ENCODE measurements at regions not wholly inside any gene's neighbourhood (a gene's known extent, or its start where the extent isn't known, plus 50 kb on each side); places are given as distances from the start of the nearest gene placed in this dataset.
A peak's percentile ranks its signal among the peaks of the same experiment; 100 is the strongest.

- H3K27me3 ChIP-seq = no peaks in the 10 kb centered on the region
- WGBS = 65% methylated on average over 2 of the region's 2 CpGs
- TF ChIP-seq CTCF (IDR thresholded peaks at IDR 0.05) = no peak
- no peak for TF ChIP-seq POLR2A (IDR thresholded peaks at IDR 0.05; ENCODE audit: low read depth)
- no peak for TF ChIP-seq EP300 (IDR thresholded peaks at IDR 0.05)
- TF ChIP-seq POLR2AphosphoS5 (IDR thresholded peaks at IDR 0.05) = peak in 1 of 2 donors; percentile 17
- H3K27ac ChIP-seq (replicated peaks in 1 of 4) = peak overlapping the region; percentile 13 to 66 (median 30)
- H3K36me3 ChIP-seq = no peaks in the 10 kb centered on the region
- peaks cover 0 to 7% (median under 1%) of the 10 kb centered on the region in 4 donors for H3K4me1 ChIP-seq
- no peak overlapping the region for H3K4me3 ChIP-seq
- intact Hi-C loops (cut with DNase I) = no loop called here
- peaks cover 0 to 20% (median 0%) of the 10 kb centered on the region in 4 donors for H3K9me3 ChIP-seq
- no peak for DNase-seq (ENCODE audit: extremely low spot score)
Measured at GRCh38 chr1:82492159-82492558, 691.4 kb downstream of the ADGRL2 start.

GRCh38 chr1:82491301-82492048 lies 690.7 kb downstream of the ADGRL2 start:
- 45% methylated on average over 2 of the region's 2 CpGs for WGBS
- DNase-seq (ENCODE audit: extremely low spot score) = no peak
- TF ChIP-seq CTCF (IDR thresholded peaks at IDR 0.05) (no peak), POLR2AphosphoS5 (IDR thresholded peaks at IDR 0.05) (no peak), EP300 (IDR thresholded peaks at IDR 0.05) (no peak), POLR2A (IDR thresholded peaks at IDR 0.05; ENCODE audit: low read depth) (no peak)
- Histone ChIP-seq H3K9me3 (peaks cover 0 to 18% (median 0%) of the 10 kb centered on the region in 4 donors), H3K27ac (replicated peaks in 1 of 4) (peak overlapping the region; percentile 16 to 66 (median 42)), H3K27me3 (no peaks in the 10 kb centered on the region), H3K36me3 (no peaks in the 10 kb centered on the region), H3K4me3 (no peak overlapping the region), H3K4me1 (peaks cover 0 to 8% (median 6%) of the 10 kb centered on the region in 4 donors)
- intact Hi-C loops (cut with DNase I) = no loop called here

- TF ChIP-seq CTCF (IDR thresholded peaks at IDR 0.05) (no peak), EP300 (IDR thresholded peaks at IDR 0.05) (no peak), POLR2A (IDR thresholded peaks at IDR 0.05; ENCODE audit: low read depth) (no peak)
- intact Hi-C loops (cut with DNase I) = no loop called here
- Histone ChIP-seq H3K27ac (replicated peaks in 1 of 4) (no peak overlapping the region), H3K27me3 (no peaks in the 10 kb centered on the region), H3K4me3 (no peak overlapping the region), H3K36me3 (no peaks in the 10 kb centered on the region), H3K9me3 (no peaks in the 10 kb centered on the region), H3K4me1 (peaks cover 0 to 20% (median 15%) of the 10 kb centered on the region in 4 donors)
- no peak for DNase-seq (ENCODE audit: extremely low spot score)
- WGBS = 88% methylated on average over 3 of the region's 3 CpGs
Measured at GRCh38 chr1:82487778-82488177, 687.0 kb downstream of the ADGRL2 start.

GRCh38 chr1:82486969-82487368 lies 686.2 kb downstream of the ADGRL2 start:
- H3K27ac ChIP-seq (replicated peaks in 1 of 4) = no peak overlapping the region
- DNase-seq (ENCODE audit: extremely low spot score) = no peak
- intact Hi-C loops (cut with DNase I) = no loop called here

More at GRCh38 chr1:82486969-82487368, 686.2 kb downstream of the ADGRL2 start:
- TF ChIP-seq POLR2AphosphoS5 (IDR thresholded peaks at IDR 0.05) (no peak), POLR2A (IDR thresholded peaks at IDR 0.05; ENCODE audit: low read depth) (no peak), CTCF (IDR thresholded peaks at IDR 0.05) (no peak), EP300 (IDR thresholded peaks at IDR 0.05) (no peak)
- Histone ChIP-seq H3K36me3 (no peaks in the 10 kb centered on the region), H3K4me1 (peaks cover 0 to 20% (median 15%) of the 10 kb centered on the region in 4 donors), H3K4me3 (no peak overlapping the region), H3K27me3 (no peaks in the 10 kb centered on the region), H3K9me3 (no peaks in the 10 kb centered on the region)
